HEK293 (cell line): ENCODE measurements at regions not wholly inside any gene's neighbourhood (a gene's known extent, or its start where the extent isn't known, plus 50 kb on each side); places are given as distances from the start of the nearest gene placed in this dataset.

Experiments
- CTCF ChIA-PET: fragments of 350-600 bp; formaldehyde crosslinking; extraction: SDS; loops from one replicate; lab custom pipeline; 2021; ENCODE audit warnings: antibody characterized with exemption; lab: Yijun Ruan, JAX
- POLR2A ChIA-PET: fragments of 300-600 bp; formaldehyde crosslinking; extraction: SDS; loops from one replicate; lab custom pipeline; 2020; ENCODE audit warnings: antibody characterized with exemption, inconsistent platforms; lab: Yijun Ruan, JAX
- H3K27ac ChIP-seq: fragments of 200-500 bp; sonication (Bioruptor generic); 2 replicates; pipeline ENCODE4 v1.5.1; 2014; ENCODE audit warnings: low read depth, low read length, control low read depth, inconsistent platforms; ENCODE audit errors: extremely low read depth
- H3K36me3 ChIP-seq, 2 experiments: fragments of 200-500 bp in 1 of 2; sonication (Bioruptor generic) in 1 of 2; 1 replicate in 1 of 2; 2 replicates in 1 of 2; pipeline ENCODE4 v1.5.1; 2014 to 2017; ENCODE audit warnings: inconsistent platforms in 2 of 2, low read length in 2 of 2; ENCODE audit not compliant: control insufficient read depth in 2 of 2, insufficient read depth in 1 of 2
- H3K4me1 ChIP-seq: fragments of 200-500 bp; sonication (Bioruptor generic); 2 replicates; pipeline ENCODE4 v1.5.1; 2014; ENCODE audit warnings: mild to moderate bottlenecking, low read length, inconsistent platforms; ENCODE audit not compliant: control insufficient read depth, insufficient read depth
- H3K4me3 ChIP-seq: 2 replicates; pipeline ENCODE4 v1.5.1; 2011; ENCODE audit warnings: low read depth, mild to moderate bottlenecking, control low read depth, low read length, moderate library complexity
- H3K9me3 ChIP-seq: fragments of 200-500 bp; sonication (Bioruptor generic); 2 replicates; pipeline ENCODE4 v1.5.1; 2014; ENCODE audit warnings: low read depth, low read length, inconsistent platforms; ENCODE audit not compliant: control insufficient read depth, insufficient read depth
- PRDM10 ChIP-seq: fragments of 450-650 bp; formaldehyde crosslinking; IDR thresholded peaks from 2 replicates; pipeline ENCODE4 v1.5.1; 2016; ENCODE audit warnings: missing biosample characterization, missing genetic modification characterization
- RBAK ChIP-seq: fragments of 450-650 bp; formaldehyde crosslinking; IDR thresholded peaks from 2 replicates; pipeline ENCODE4 v1.5.1; 2016; ENCODE audit warnings: missing biosample characterization, missing genetic modification characterization
- SP2 ChIP-seq: fragments of 450-650 bp; formaldehyde crosslinking; IDR thresholded peaks from 2 replicates; pipeline ENCODE4 v1.5.1; 2016; ENCODE audit warnings: missing biosample characterization, missing genetic modification characterization
- YY1 ChIP-seq: fragments of 450-650 bp; formaldehyde crosslinking; IDR thresholded peaks from 2 replicates; pipeline ENCODE4 v1.5.1; 2018; ENCODE audit warnings: missing biosample characterization, missing genetic modification characterization
- ZBTB44 ChIP-seq: fragments of 450-650 bp; IDR thresholded peaks from 2 replicates; pipeline ENCODE4 v1.5.1; 2018; ENCODE audit warnings: missing biosample characterization, mild to moderate bottlenecking, missing genetic modification characterization
- ZBTB6 ChIP-seq: fragments of 450-650 bp; formaldehyde crosslinking; IDR thresholded peaks from 2 replicates; pipeline ENCODE4 v1.5.1; 2017; ENCODE audit warnings: missing biosample characterization, missing genetic modification characterization
- ZNF221 ChIP-seq: fragments of 450-650 bp; formaldehyde crosslinking; IDR thresholded peaks from 2 replicates; pipeline ENCODE4 v1.5.1; 2017; ENCODE audit warnings: missing biosample characterization, missing genetic modification characterization, borderline replicate concordance
- ZNF280C ChIP-seq: fragments of 450-650 bp; formaldehyde crosslinking; IDR thresholded peaks from 2 replicates; pipeline ENCODE4 v1.5.1; 2016; ENCODE audit warnings: missing biosample characterization, missing genetic modification characterization
- ZNF555 ChIP-seq: fragments of 450-650 bp; formaldehyde crosslinking; conservative IDR thresholded peaks from 2 replicates; pipeline ENCODE4 v1.5.1; 2017; ENCODE audit warnings: missing biosample characterization, mild to moderate bottlenecking, missing genetic modification characterization, inconsistent platforms
- ZNF639 ChIP-seq: fragments of 450-650 bp; formaldehyde crosslinking; IDR thresholded peaks from 2 replicates; pipeline ENCODE4 v1.5.1; 2016; ENCODE audit warnings: missing biosample characterization, missing genetic modification characterization
- ZNF776 ChIP-seq: fragments of 450-650 bp; formaldehyde crosslinking; IDR thresholded peaks from 2 replicates; pipeline ENCODE4 v1.5.0; 2017; ENCODE audit warnings: missing biosample characterization, missing genetic modification characterization, borderline replicate concordance

GRCh38 chr17:33582661-33583060, 289.6 kb upstream of the ASIC2 start:
- Histone ChIP-seq H3K36me3 (no peaks in the 10 kb centered on the region), H3K9me3 (no peaks in the 10 kb centered on the region), H3K4me1 (no peaks in the 10 kb centered on the region), H3K4me3 (no peak overlapping the region), H3K27ac (no peak overlapping the region)
- TF ChIP-seq YY1 (tag by site-specific recombination) (no peak), ZNF221 (tag by site-specific recombination) (no peak), ZNF639 (no peak), SP2 (tag by site-specific recombination) (no peak), ZNF280C (tag by site-specific recombination) (no peak), RBAK (tag by site-specific recombination) (no peak), ZNF776 (tag by site-specific recombination) (no peak)
- POLR2A ChIA-PET: no interaction called here
- CTCF ChIA-PET: interaction anchor here (0.6 to 1.0 kb wide), 2 partner anchors 10 to 108 kb away, joined by 3 to 4 read pairs; no protein-coding TSS in a partner anchor

GRCh38 chr17:33583518-33584417, 290.7 kb upstream of the ASIC2 start:
- ChIA-PET CTCF (interaction anchor here (0.8 to 0.9 kb wide), 2 partner anchors 11 to 26 kb away, joined by 3 read pairs; no protein-coding TSS in a partner anchor), POLR2A (no interaction called here)
- Histone ChIP-seq H3K4me1 (no peaks in the 10 kb centered on the region), H3K27ac (no peak overlapping the region), H3K36me3 (no peaks in the 10 kb centered on the region), H3K4me3 (no peak overlapping the region), H3K9me3 (no peaks in the 10 kb centered on the region)
- TF ChIP-seq PRDM10 (tag by site-specific recombination) (peak; percentile 78), ZNF555 (tag by site-specific recombination) (no peak), ZBTB6 (tag by site-specific recombination) (no peak), ZBTB44 (tag by site-specific recombination) (no peak)
- TF ChIP-seq, all 188 proteins: peak for 1
